Sigmoid colon (tissue), 4 donors: ENCODE measurements at regions not wholly inside any gene's neighbourhood (a gene's known extent, or its start where the extent isn't known, plus 50 kb on each side); places are given as distances from the start of the nearest gene placed in this dataset.

Experiments
- EP300 ChIP-seq, 4 donors: sonication (generic); formaldehyde crosslinking; IDR thresholded peaks; one replicate each; pipeline ENCODE4 v1.6.1; 2017; ENCODE audit warnings: antibody characterized with exemption in 4 of 4
- TF ChIP-seq, protein P1 (sequence below), 4 experiments: fragments of 450-650 bp in 3 of 4; fragments of 200-600 bp in 1 of 4; IDR thresholded peaks; one replicate each; pipeline ENCODE4 v1.5.1; 2016 to 2019; ENCODE audit warnings: antibody characterized with exemption in 4 of 4, mild to moderate bottlenecking in 3 of 4, moderate library complexity in 2 of 4

DNA sequence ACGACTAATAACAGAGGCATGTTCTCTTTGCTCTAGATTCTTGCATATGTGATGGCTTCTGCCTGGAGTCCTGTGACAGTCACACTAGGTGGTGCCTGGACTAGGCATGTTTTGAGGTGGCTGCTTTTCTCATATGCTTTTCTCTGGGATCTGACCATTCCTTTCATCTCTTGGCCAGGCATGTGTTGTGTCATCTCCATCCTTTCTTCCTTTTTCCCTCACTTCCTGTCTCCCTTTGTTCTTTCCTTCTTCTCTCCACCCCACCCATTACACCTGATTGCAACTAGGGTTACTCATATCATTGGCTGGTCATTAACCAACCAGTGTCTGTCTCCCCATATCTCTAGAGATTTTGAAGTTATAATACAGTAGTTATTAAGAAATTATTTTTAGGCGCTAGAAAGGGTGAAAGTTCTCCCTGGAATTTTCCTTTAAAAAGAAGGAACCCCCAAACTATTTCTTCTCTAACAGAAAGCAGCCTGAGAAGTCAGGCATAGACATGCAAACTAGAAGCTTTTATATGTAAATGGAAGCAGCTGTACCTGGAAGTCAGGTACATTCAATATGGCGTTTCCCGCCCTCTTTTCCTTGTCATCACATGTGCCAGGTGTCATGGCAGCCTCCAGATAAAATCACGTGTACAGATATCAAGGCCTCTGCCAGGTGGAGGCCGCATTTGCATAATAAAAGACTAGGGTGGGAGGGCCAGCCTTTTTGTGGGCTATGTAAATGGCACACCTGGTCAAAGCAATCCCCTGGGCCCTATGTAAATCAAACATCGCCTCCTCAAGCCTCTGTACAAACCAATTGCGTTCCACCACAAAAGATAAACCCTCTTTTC, 220.4 kb upstream of the MEX3C start:
- TF ChIP-seq, protein P1, sequence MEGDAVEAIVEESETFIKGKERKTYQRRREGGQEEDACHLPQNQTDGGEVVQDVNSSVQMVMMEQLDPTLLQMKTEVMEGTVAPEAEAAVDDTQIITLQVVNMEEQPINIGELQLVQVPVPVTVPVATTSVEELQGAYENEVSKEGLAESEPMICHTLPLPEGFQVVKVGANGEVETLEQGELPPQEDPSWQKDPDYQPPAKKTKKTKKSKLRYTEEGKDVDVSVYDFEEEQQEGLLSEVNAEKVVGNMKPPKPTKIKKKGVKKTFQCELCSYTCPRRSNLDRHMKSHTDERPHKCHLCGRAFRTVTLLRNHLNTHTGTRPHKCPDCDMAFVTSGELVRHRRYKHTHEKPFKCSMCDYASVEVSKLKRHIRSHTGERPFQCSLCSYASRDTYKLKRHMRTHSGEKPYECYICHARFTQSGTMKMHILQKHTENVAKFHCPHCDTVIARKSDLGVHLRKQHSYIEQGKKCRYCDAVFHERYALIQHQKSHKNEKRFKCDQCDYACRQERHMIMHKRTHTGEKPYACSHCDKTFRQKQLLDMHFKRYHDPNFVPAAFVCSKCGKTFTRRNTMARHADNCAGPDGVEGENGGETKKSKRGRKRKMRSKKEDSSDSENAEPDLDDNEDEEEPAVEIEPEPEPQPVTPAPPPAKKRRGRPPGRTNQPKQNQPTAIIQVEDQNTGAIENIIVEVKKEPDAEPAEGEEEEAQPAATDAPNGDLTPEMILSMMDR (IDR thresholded peaks at IDR 0.05), result no peak
- no peak for TF ChIP-seq EP300 (IDR thresholded peaks at IDR 0.05)
